Tibial artery (tissue), 4 donors: ENCODE measurements at regions not wholly inside any gene's neighbourhood (a gene's known extent, or its start where the extent isn't known, plus 50 kb on each side); places are given as distances from the start of the nearest gene placed in this dataset.
A peak's percentile ranks its signal among the peaks of the same experiment; 100 is the strongest.

ENCODE experiments used
- DNase-seq, 2 donors: peaks; one replicate each; pipeline ENCODE4 v3.0.0-alpha.2; 2019
- H3K27ac ChIP-seq, 2 donors: fragments of 200-600 bp; sonication (generic) in 1 of 2; 1 replicate in 1 of 2; 2 replicates in 1 of 2; pipeline ENCODE4 v1.5.1; 2018 to 2019; ENCODE audit warnings: mild to moderate bottlenecking in 1 of 2
- H3K27me3 ChIP-seq, 2 donors: fragments of 200-600 bp; sonication (generic) in 1 of 2; one replicate each; pipeline versions ENCODE4 v1.5.1 to v1.6.0; 2016 to 2019
- H3K36me3 ChIP-seq, 3 donors: fragments of 200-600 bp; sonication (generic) in 2 of 3; one replicate each; pipeline ENCODE4 v1.5.1; 2016 to 2019; ENCODE audit warnings: mild to moderate bottlenecking in 2 of 3
- H3K4me1 ChIP-seq, 4 donors: fragments of 200-600 bp; sonication (generic) in 2 of 4; 1 replicate in 3 of 4; 2 replicates in 1 of 4; pipeline ENCODE4 v1.5.1; 2016 to 2019
- H3K4me3 ChIP-seq, 2 donors: fragments of 200-600 bp; sonication (generic) in 1 of 2; 1 replicate in 1 of 2; 2 replicates in 1 of 2; pipeline ENCODE4 v1.5.1; 2018 to 2019; ENCODE audit warnings: mild to moderate bottlenecking in 2 of 2
- H3K9me3 ChIP-seq, 3 donors: fragments of 200-600 bp; sonication (generic) in 1 of 3; one replicate each; pipeline ENCODE4 v1.5.1; 2016 to 2019
- CTCF ChIP-seq, 2 experiments: fragments of 200-600 bp in 1 of 2; fragments of 450-650 bp in 1 of 2; IDR thresholded peaks; one replicate each; pipeline ENCODE4 v1.5.1; 2017 to 2019; ENCODE audit warnings: antibody characterized with exemption in 2 of 2, mild to moderate bottlenecking in 1 of 2, moderate library complexity in 1 of 2
- intact Hi-C: fragments of 100-400 bp; cut with DNase I; formaldehyde crosslinking; loops from one replicate; pipeline ENCODE4 v1.15.0; 2023; ENCODE audit warnings: low total_unique reads

GRCh38 chr1:184867866-184868689, 106.2 kb downstream of the NIBAN1 start:
- intact Hi-C loops = no loop called here
- Histone ChIP-seq H3K9me3 (no peaks in the 10 kb centered on the region), H3K27me3 (no peaks in the 10 kb centered on the region), H3K4me1 (peaks cover 0 to 22% (median 12%) of the 10 kb centered on the region in 4 donors), H3K27ac (peak overlapping the region; percentile 45 to 53), H3K36me3 (no peaks in the 10 kb centered on the region), H3K4me3 (no peak overlapping the region)
- TF ChIP-seq CTCF (IDR thresholded peaks at IDR 0.05) = no peak
- DNase-seq = no peak

GRCh38 chr1:184866991-184867788, 107.1 kb downstream of the NIBAN1 start:
- no peak for TF ChIP-seq CTCF (IDR thresholded peaks at IDR 0.05)
- H3K36me3 ChIP-seq = no peaks in the 10 kb centered on the region
- intact Hi-C loops = no loop called here
- H3K4me1 ChIP-seq = peaks cover 0 to 22% (median 12%) of the 10 kb centered on the region in 4 donors
- DNase-seq = no peak
- no peaks in the 10 kb centered on the region for H3K9me3 ChIP-seq
- peak overlapping the region; percentile 45 to 53 for H3K27ac ChIP-seq
- no peak overlapping the region for H3K4me3 ChIP-seq
- no peaks in the 10 kb centered on the region for H3K27me3 ChIP-seq

- peaks cover 0 to 22% (median 12%) of the 10 kb centered on the region in 4 donors for H3K4me1 ChIP-seq
- no peaks in the 10 kb centered on the region for H3K27me3 ChIP-seq
- H3K36me3 ChIP-seq = no peaks in the 10 kb centered on the region
- no peak overlapping the region for H3K4me3 ChIP-seq
- no peak for DNase-seq
- TF ChIP-seq CTCF (IDR thresholded peaks at IDR 0.05) = no peak
- intact Hi-C loops = no loop called here
- no peaks in the 10 kb centered on the region for H3K9me3 ChIP-seq
- H3K27ac ChIP-seq = peak overlapping the region; percentile 45 to 53
Measured at GRCh38 chr1:184866586-184866985, 107.7 kb downstream of the NIBAN1 start.

- intact Hi-C loops = no loop called here
Measured at GRCh38 chr1:184865831-184866230, 108.5 kb downstream of the NIBAN1 start.

More at GRCh38 chr1:184865831-184866230, 108.5 kb downstream of the NIBAN1 start:
- H3K36me3 ChIP-seq = no peaks in the 10 kb centered on the region
- H3K9me3 ChIP-seq = no peaks in the 10 kb centered on the region
- no peak overlapping the region for H3K4me3 ChIP-seq
- peaks cover 0 to 24% (median 13%) of the 10 kb centered on the region in 4 donors for H3K4me1 ChIP-seq
- no peak for DNase-seq
- H3K27me3 ChIP-seq = no peaks in the 10 kb centered on the region
- H3K27ac ChIP-seq = peak overlapping the region; percentile 1 to 7
- TF ChIP-seq CTCF (IDR thresholded peaks at IDR 0.05) = no peak
